HG02763 (cell line): ENCODE measurements at regions not wholly inside any gene's neighbourhood (a gene's known extent, or its start where the extent isn't known, plus 50 kb on each side); places are given as distances from the start of the nearest gene placed in this dataset.
A peak's percentile ranks its signal among the peaks of the same experiment; 100 is the strongest.

Source experiments
- ATAC-seq: cut with Tn5 transposase; IDR thresholded peaks from one replicate; pipeline ENCODE4 v1.9.1; 2021; ENCODE audit warnings: mild to moderate bottlenecking, moderate library complexity; ENCODE audit not compliant: unreplicated experiment

GRCh38 chr7:91515961-91516360 lies 251.7 kb downstream of the FZD1 start:
- no peak for ATAC-seq

- no peak for ATAC-seq
Observed at GRCh38 chr7:91517201-91517785, 253.1 kb downstream of the FZD1 start.

- ATAC-seq = no peak
Observed at GRCh38 chr7:91518058-91518457, 253.8 kb downstream of the FZD1 start.

GRCh38 chr7:91519241-91520158 lies 255.3 kb downstream of the FZD1 start:
- no peak for ATAC-seq

- ATAC-seq = no peak
Observed at GRCh38 chr7:91520645-91521044, 256.4 kb downstream of the FZD1 start.

- ATAC-seq = no peak
Observed at GRCh38 chr7:91526404-91526803, 262.2 kb downstream of the FZD1 start.

GRCh38 chr7:91527460-91527859 lies 263.2 kb downstream of the FZD1 start:
- ATAC-seq = no peak

GRCh38 chr7:91533996-91534395 lies 269.8 kb downstream of the FZD1 start:
- no peak for ATAC-seq

GRCh38 chr7:91537260-91538152 lies 273.3 kb downstream of the FZD1 start:
- no peak for ATAC-seq

GRCh38 chr7:91541641-91542040 lies 277.4 kb downstream of the FZD1 start:
- no peak for ATAC-seq

GRCh38 chr7:91543646-91544045 lies 279.4 kb downstream of the FZD1 start:
- ATAC-seq = no peak

- no peak for ATAC-seq
Observed at GRCh38 chr7:91549878-91550277, 285.6 kb downstream of the FZD1 start.

- ATAC-seq = no peak
Observed at GRCh38 chr7:91550931-91551330, 286.7 kb downstream of the FZD1 start.

GRCh38 chr7:91551377-91552175 lies 287.3 kb downstream of the FZD1 start:
- no peak for ATAC-seq

GRCh38 chr7:91553410-91553895 lies 289.2 kb downstream of the FZD1 start:
- no peak for ATAC-seq

GRCh38 chr7:91554883-91555282 lies 290.6 kb downstream of the FZD1 start:
- no peak for ATAC-seq

GRCh38 chr7:91556239-91556638 lies 292.0 kb downstream of the FZD1 start:
- no peak for ATAC-seq

GRCh38 chr7:91556956-91557650 lies 292.9 kb downstream of the FZD1 start:
- no peak for ATAC-seq

GRCh38 chr7:91557789-91558404 lies 293.7 kb downstream of the FZD1 start:
- peak; percentile 77 for ATAC-seq
